ENCODE measurements at regions not wholly inside any gene's neighbourhood (a gene's known extent, or its start where the extent isn't known, plus 50 kb on each side); places are given as distances from the start of the nearest gene placed in this dataset.

- TF ChIP-seq, protein P1, sequence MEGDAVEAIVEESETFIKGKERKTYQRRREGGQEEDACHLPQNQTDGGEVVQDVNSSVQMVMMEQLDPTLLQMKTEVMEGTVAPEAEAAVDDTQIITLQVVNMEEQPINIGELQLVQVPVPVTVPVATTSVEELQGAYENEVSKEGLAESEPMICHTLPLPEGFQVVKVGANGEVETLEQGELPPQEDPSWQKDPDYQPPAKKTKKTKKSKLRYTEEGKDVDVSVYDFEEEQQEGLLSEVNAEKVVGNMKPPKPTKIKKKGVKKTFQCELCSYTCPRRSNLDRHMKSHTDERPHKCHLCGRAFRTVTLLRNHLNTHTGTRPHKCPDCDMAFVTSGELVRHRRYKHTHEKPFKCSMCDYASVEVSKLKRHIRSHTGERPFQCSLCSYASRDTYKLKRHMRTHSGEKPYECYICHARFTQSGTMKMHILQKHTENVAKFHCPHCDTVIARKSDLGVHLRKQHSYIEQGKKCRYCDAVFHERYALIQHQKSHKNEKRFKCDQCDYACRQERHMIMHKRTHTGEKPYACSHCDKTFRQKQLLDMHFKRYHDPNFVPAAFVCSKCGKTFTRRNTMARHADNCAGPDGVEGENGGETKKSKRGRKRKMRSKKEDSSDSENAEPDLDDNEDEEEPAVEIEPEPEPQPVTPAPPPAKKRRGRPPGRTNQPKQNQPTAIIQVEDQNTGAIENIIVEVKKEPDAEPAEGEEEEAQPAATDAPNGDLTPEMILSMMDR (IDR thresholded peaks at IDR 0.05), result no peak
- Mint-ChIP-seq H3K27me3 (no peaks in the 10 kb centered on the region), H3K4me3 (no peak overlapping the region), H3K4me1 (ENCODE audit: low read depth) (no peaks in the 10 kb centered on the region), H3K27ac (no peak overlapping the region), H3K36me3 (ENCODE audit: low read depth) (no peaks in the 10 kb centered on the region), H3K9me3 (no peaks in the 10 kb centered on the region)
- no peak for DNase-seq
- ChIA-PET CTCF (no interaction called here), POLR2A (no interaction called here)
- intact Hi-C loops (cut with micrococcal nuclease), result no loop called here
- ATAC-seq, result no peak
These were observed 172.3 kb upstream of the SLC35G4 start for GRCh38 chr18:11437046-11437445.

DNA sequence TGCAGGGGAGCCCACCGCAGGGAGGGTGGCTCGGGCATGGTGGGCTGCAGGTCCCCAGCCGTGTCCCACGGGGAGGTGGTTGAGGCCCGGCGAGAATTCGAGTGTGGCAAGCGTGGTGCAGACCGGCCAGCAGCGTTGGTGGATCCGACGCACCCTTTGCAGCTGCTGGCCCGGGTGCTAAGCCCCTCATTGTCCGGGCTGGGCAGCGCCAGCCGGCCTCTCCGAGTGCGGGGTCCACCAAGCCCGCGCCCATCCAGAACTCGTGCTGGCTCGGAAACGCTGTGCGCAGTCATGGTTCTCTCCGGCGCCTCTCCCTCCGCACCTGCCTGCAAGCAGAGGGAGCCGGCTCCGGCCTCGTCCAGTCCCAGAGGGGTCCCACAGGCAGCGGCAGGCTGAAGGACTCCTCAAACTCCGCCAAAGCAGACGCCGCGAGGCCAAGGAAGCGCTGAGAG, 177.0 kb upstream of the SLC35G4 start:
- no peak for ATAC-seq
- H3K9me3 Mint-ChIP-seq, result no peaks in the 10 kb centered on the region

GRCh38 chr18:11429876-11430275, 179.5 kb upstream of the SLC35G4 start:
- H3K4me1 Mint-ChIP-seq (ENCODE audit: low read depth), result no peaks in the 10 kb centered on the region
- ATAC-seq (no peak), DNase-seq (no peak)
- intact Hi-C loops (cut with micrococcal nuclease), result no loop called here
- CTCF ChIA-PET, result no interaction called here
- H3K27me3 Mint-ChIP-seq, result no peaks in the 10 kb centered on the region
- POLR2A ChIA-PET, result no interaction called here
- no peaks in the 10 kb centered on the region for H3K36me3 Mint-ChIP-seq (ENCODE audit: low read depth)
- no peaks in the 10 kb centered on the region for H3K9me3 Mint-ChIP-seq
- H3K27ac Mint-ChIP-seq, result no peak overlapping the region
- H3K4me3 Mint-ChIP-seq, result no peak overlapping the region
- TF ChIP-seq, protein P1 (IDR thresholded peaks at IDR 0.05), result no peak

More for the DNA sequence above, 177.0 kb upstream of the SLC35G4 start:
- POLR2A ChIA-PET, result no interaction called here
- no peaks in the 10 kb centered on the region for H3K4me1 Mint-ChIP-seq (ENCODE audit: low read depth)
- intact Hi-C loops (cut with micrococcal nuclease), result no loop called here
- no peak for DNase-seq
- no peak overlapping the region for H3K27ac Mint-ChIP-seq
- no peak overlapping the region for H3K4me3 Mint-ChIP-seq
- H3K36me3 Mint-ChIP-seq (ENCODE audit: low read depth), result no peaks in the 10 kb centered on the region
- TF ChIP-seq, protein P1 (IDR thresholded peaks at IDR 0.05), result no peak
- CTCF ChIA-PET, result no interaction called here
- H3K27me3 Mint-ChIP-seq, result no peaks in the 10 kb centered on the region

GRCh38 chr18:11425211-11425610, 184.2 kb upstream of the SLC35G4 start:
- CTCF ChIA-PET, result no interaction called here
- DNase-seq (no peak), ATAC-seq (no peak)
- Mint-ChIP-seq H3K27ac (no peak overlapping the region), H3K36me3 (ENCODE audit: low read depth) (no peaks in the 10 kb centered on the region), H3K9me3 (no peaks in the 10 kb centered on the region), H3K27me3 (no peaks in the 10 kb centered on the region), H3K4me1 (ENCODE audit: low read depth) (no peaks in the 10 kb centered on the region), H3K4me3 (no peak overlapping the region)
- POLR2A ChIA-PET, result no interaction called here
- TF ChIP-seq, protein P1 (IDR thresholded peaks at IDR 0.05), result no peak
- intact Hi-C loops (cut with micrococcal nuclease), result no loop called here

DNA sequence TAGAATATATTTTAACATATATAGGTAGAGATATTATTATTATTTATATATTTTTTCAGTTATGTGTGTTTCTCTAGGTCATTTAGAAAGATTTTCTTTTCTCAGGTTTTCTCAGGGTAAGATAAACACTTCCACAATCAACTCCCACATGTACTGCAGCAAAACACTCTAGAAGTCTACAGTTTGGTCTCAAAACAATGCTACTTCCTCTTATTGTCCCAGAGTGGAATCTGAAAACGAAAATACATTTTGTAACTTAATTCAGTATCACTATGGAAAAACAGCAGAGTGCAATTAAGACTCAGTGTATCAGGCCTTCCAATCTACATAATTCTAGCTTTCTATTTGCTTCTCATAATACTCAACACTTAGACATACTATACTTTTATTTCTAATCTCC, 190.1 kb upstream of the SLC35G4 start:
- POLR2A ChIA-PET, result no interaction called here
- Mint-ChIP-seq H3K27ac (no peak overlapping the region), H3K4me1 (ENCODE audit: low read depth) (no peaks in the 10 kb centered on the region), H3K36me3 (ENCODE audit: low read depth) (no peaks in the 10 kb centered on the region), H3K27me3 (no peaks in the 10 kb centered on the region), H3K9me3 (no peaks in the 10 kb centered on the region), H3K4me3 (no peak overlapping the region)
- no peak for ATAC-seq
- CTCF ChIA-PET, result no interaction called here
- intact Hi-C loops (cut with micrococcal nuclease), result no loop called here
- TF ChIP-seq, protein P1 (IDR thresholded peaks at IDR 0.05), result no peak
- DNase-seq, result no peak
